Mesendoderm (in vitro differentiated cells): ENCODE measurements at regions not wholly inside any gene's neighbourhood (a gene's known extent, or its start where the extent isn't known, plus 50 kb on each side); places are given as distances from the start of the nearest gene placed in this dataset.

Experiments used
- DNase-seq: peaks from one replicate; pipeline ENCODE4 v3.0.0; 2013
- H2AK5ac ChIP-seq: 2 replicates; pipeline ENCODE4 v1.6.1; 2013; ENCODE audit warnings: low read length, inconsistent platforms
- H2BK120ac ChIP-seq: 2 replicates; pipeline ENCODE4 v1.6.1; 2013; ENCODE audit warnings: low read depth, mild to moderate bottlenecking, low read length, moderate library complexity, mixed read lengths
- H2BK15ac ChIP-seq: replicated peaks from 2 replicates; pipeline ENCODE4 v1.6.1; 2013; ENCODE audit warnings: low read depth, mild to moderate bottlenecking, moderate library complexity
- H2BK5ac ChIP-seq: 2 replicates; pipeline ENCODE4 v1.6.1; 2013; ENCODE audit warnings: low read length, inconsistent platforms
- H3K18ac ChIP-seq: 2 replicates; pipeline ENCODE4 v1.6.1; 2013; ENCODE audit warnings: mild to moderate bottlenecking, low read length, mixed read lengths
- H3K23ac ChIP-seq: one replicate; pipeline ENCODE4 v1.6.1; 2013; ENCODE audit warnings: low read length
- H3K27ac ChIP-seq: 2 replicates; pipeline ENCODE4 v1.5.1; 2013; ENCODE audit warnings: low read depth, mild to moderate bottlenecking, inconsistent platforms, low read length, moderate library complexity
- H3K27me3 ChIP-seq: 2 replicates; pipeline ENCODE4 v1.6.1; 2013; ENCODE audit warnings: low read length, control low read depth, mild to moderate bottlenecking, inconsistent platforms; ENCODE audit not compliant: insufficient read depth, poor library complexity
- H3K36me3 ChIP-seq: 2 replicates; pipeline ENCODE4 v1.6.1; 2013; ENCODE audit warnings: low read length, inconsistent platforms; ENCODE audit not compliant: control insufficient read depth, insufficient read depth
- H3K4ac ChIP-seq: one replicate; pipeline ENCODE4 v1.6.1; 2013; ENCODE audit warnings: low read depth, mild to moderate bottlenecking, low read length, moderate library complexity
- H3K4me1 ChIP-seq: 2 replicates; pipeline ENCODE4 v1.6.1; 2013; ENCODE audit warnings: low read depth, low read length, inconsistent platforms; ENCODE audit not compliant: control insufficient read depth
- H3K4me2 ChIP-seq: 2 replicates; pipeline ENCODE4 v1.6.1; 2013; ENCODE audit warnings: low read length
- H3K4me3 ChIP-seq: 2 replicates; pipeline ENCODE4 v1.5.1; 2013; ENCODE audit warnings: mild to moderate bottlenecking, low read length
- H3K56ac ChIP-seq: one replicate; pipeline ENCODE4 v1.6.1; 2013; ENCODE audit warnings: low read length
- H3K79me1 ChIP-seq: 2 replicates; pipeline ENCODE4 v1.6.1; 2013; ENCODE audit warnings: low read length, inconsistent platforms
- H3K79me2 ChIP-seq: 2 replicates; pipeline ENCODE4 v1.6.1; 2013; ENCODE audit warnings: mild to moderate bottlenecking, low read length; ENCODE audit not compliant: control insufficient read depth, insufficient read depth
- H3K9ac ChIP-seq: 2 replicates; pipeline ENCODE4 v1.6.1; 2013; ENCODE audit warnings: low read length, inconsistent platforms
- H4K5ac ChIP-seq: one replicate; pipeline ENCODE4 v1.6.1; 2013; ENCODE audit warnings: low read length
- H4K8ac ChIP-seq: one replicate; pipeline ENCODE4 v1.6.1; 2013; ENCODE audit warnings: low read depth, mild to moderate bottlenecking, control low read depth, low read length, moderate library complexity
- WGBS: extraction: QIAGEN DNeasy Blood & Tissue Kit; methylation state at CpG from one replicate; pipeline ENCODE4 v1.1.7; 2013; ENCODE audit warnings: low lambda C conversion rate, missing lambda C conversion rate; ENCODE audit not compliant: insufficient coverage; ENCODE audit errors: extremely low coverage; 5-methylcytosine and 5-hydroxymethylcytosine counted together

DNA sequence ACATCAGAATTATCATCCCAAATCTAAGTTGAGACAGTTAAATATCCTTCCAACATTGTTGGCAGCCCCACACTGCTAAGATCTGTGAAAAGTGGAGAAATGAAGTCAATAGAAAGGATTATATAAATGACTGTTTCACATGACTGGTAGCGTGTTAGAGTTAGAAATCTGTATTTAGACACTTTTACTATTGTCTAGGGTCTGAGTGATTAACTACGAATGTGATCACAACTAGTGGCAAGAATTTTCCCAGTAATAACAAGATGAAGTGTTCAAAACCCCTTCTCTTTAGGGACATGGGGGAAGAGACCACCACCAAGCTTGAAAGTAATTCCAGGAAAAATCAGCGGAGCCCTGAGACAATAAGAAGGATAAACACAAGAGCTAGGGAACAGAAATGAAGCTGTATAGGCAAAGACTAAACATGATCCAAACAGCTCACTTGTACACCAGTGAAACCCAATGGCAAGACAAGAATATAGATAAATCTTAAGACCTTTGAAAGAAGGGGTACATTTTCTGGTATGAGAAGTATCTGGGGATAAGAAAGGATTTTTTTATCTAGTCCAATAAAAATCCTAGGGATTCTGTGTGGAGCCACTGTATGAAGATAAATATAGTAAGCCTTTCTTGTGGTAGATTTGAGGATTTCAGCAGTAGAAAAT lies 646.6 kb upstream of the USP24 start:
- Histone ChIP-seq H4K5ac (no peak overlapping the region), H3K4me3 (no peak overlapping the region), H3K4ac (no peak overlapping the region), H2BK5ac (no peak overlapping the region), H3K36me3 (no peaks in the 10 kb centered on the region), H2AK5ac (no peak overlapping the region), H3K27me3 (no peaks in the 10 kb centered on the region), H2BK120ac (no peak overlapping the region), H3K79me2 (no peaks in the 10 kb centered on the region), H3K4me2 (no peak overlapping the region), H3K56ac (no peak overlapping the region), H3K79me1 (no peaks in the 10 kb centered on the region), H3K4me1 (no peaks in the 10 kb centered on the region), H3K9ac (no peak overlapping the region), H4K8ac (no peak overlapping the region), H3K27ac (no peak overlapping the region), H2BK15ac (no peak overlapping the region), H3K18ac (no peak overlapping the region), H3K23ac (no peak overlapping the region)
- no CpG with 5 or more reads among the region's 3 CpGs for WGBS
- DNase-seq: no peak

DNA sequence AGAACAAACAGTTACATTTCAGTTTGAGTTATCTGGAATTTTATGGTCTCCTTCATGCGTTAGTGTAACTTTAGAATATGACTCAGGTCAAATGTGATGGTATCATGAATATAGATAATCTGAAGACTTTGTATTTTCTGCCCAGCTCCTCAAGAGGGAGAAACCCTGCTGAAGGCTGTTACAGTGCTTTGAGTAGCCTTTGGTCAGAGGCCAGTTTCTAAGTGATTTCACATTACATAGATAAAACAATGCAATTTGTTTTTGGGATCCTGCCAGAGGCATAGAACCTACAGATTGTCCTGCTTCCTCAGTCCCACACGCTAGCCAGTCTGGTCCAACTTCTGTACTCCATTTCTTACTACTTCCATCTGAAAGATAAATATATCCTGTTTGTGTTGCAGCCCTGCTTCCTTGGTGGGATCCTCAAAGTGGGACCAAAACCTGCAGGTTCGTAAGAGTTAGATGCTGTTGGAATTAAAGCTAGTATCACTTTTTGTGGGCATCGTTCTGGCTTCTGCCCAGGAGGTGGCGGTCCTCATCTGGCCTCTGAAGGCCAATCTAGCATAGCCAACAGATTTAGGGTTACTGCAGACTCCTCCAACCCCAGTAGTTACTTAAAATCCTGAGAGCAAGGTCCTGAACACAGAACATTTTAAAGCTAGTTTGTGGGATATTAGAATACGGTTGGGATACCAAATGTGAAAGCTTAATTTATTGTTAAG lies 645.8 kb upstream of the USP24 start:
- Histone ChIP-seq H3K23ac (no peak overlapping the region), H4K5ac (no peak overlapping the region), H2BK5ac (no peak overlapping the region), H3K4me3 (no peak overlapping the region), H3K4me1 (no peaks in the 10 kb centered on the region), H3K4me2 (no peak overlapping the region), H2BK120ac (no peak overlapping the region), H3K27ac (no peak overlapping the region), H3K79me2 (no peaks in the 10 kb centered on the region), H3K18ac (no peak overlapping the region), H3K4ac (no peak overlapping the region), H3K56ac (no peak overlapping the region), H3K79me1 (no peaks in the 10 kb centered on the region), H3K27me3 (no peaks in the 10 kb centered on the region), H4K8ac (no peak overlapping the region), H2AK5ac (no peak overlapping the region), H2BK15ac (no peak overlapping the region), H3K36me3 (no peaks in the 10 kb centered on the region), H3K9ac (no peak overlapping the region)
- WGBS: no CpG with 5 or more reads among the region's 6 CpGs
- DNase-seq: peak; percentile 32

GRCh38 chr1:55860326-55860725 lies 645.2 kb upstream of the USP24 start:
- Histone ChIP-seq H3K4ac (no peak overlapping the region), H2BK120ac (no peak overlapping the region), H3K4me1 (no peaks in the 10 kb centered on the region), H3K18ac (no peak overlapping the region), H3K4me3 (no peak overlapping the region), H3K36me3 (no peaks in the 10 kb centered on the region), H2BK15ac (no peak overlapping the region), H3K9ac (no peak overlapping the region), H3K4me2 (no peak overlapping the region), H3K27me3 (no peaks in the 10 kb centered on the region), H3K79me2 (no peaks in the 10 kb centered on the region), H2BK5ac (no peak overlapping the region), H3K27ac (no peak overlapping the region), H4K8ac (no peak overlapping the region), H2AK5ac (no peak overlapping the region), H3K56ac (no peak overlapping the region), H3K79me1 (no peaks in the 10 kb centered on the region), H3K23ac (no peak overlapping the region), H4K5ac (no peak overlapping the region)
- no CpG with 5 or more reads among the region's 1 CpG for WGBS
- DNase-seq: no peak

DNA sequence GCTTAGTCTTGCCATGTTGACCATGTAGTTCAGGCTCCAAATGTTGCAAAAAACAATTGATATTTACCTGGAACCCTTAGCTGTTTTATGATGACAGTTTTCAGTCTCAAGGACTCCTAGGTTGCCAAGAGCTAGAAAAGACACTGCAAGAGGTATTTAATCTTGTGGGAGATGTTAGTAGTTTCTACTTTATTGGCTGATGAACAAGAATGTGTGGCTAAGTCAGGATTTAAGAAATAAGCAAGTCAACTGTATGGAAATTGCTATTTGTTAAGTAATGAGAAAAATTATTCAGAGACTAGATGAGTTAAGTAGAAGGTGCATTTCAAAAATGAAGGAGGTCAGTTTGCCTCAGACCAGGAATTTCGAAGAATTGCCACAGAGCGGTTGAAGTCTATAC lies 639.7 kb upstream of the USP24 start:
- H3K18ac ChIP-seq: no peak overlapping the region
- no peak overlapping the region for H3K23ac ChIP-seq
- H3K9ac ChIP-seq: no peak overlapping the region
- H2BK120ac ChIP-seq: no peak overlapping the region
- H3K4me3 ChIP-seq: no peak overlapping the region
- H3K79me1 ChIP-seq: no peaks in the 10 kb centered on the region
- no peak overlapping the region for H2BK5ac ChIP-seq
- H3K36me3 ChIP-seq: no peaks in the 10 kb centered on the region
- H3K4ac ChIP-seq: no peak overlapping the region
- H3K27ac ChIP-seq: no peak overlapping the region
- H3K4me1 ChIP-seq: no peaks in the 10 kb centered on the region
- H3K79me2 ChIP-seq: no peaks in the 10 kb centered on the region
- H4K8ac ChIP-seq: no peak overlapping the region
- H4K5ac ChIP-seq: no peak overlapping the region
- H2BK15ac ChIP-seq: no peak overlapping the region
- no peak overlapping the region for H3K4me2 ChIP-seq
- H3K56ac ChIP-seq: no peak overlapping the region
- WGBS: no CpG with 5 or more reads among the region's 2 CpGs
- DNase-seq: no peak
- no peak overlapping the region for H2AK5ac ChIP-seq
- H3K27me3 ChIP-seq: no peaks in the 10 kb centered on the region

DNA sequence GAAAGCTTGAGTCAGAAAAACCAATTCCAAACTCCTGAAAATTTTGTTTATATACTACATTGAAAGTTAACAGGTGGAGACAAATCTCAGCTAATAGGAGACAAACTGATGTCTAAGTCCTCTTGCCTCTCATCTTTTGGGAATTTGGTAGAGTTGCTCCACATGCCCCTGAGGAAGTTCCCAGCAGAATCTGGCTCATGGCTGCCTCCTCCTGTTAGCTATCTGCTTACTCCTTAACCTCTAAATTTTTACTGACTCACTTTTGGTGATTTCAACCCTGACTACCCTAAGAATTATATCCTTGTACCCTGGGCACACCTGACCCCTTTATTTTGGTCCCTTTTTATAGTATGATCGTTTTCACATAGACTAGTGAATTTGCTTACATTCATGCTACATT lies 633.7 kb upstream of the USP24 start:
- DNase-seq: peak; percentile 62
- Histone ChIP-seq H3K27me3 (no peaks in the 10 kb centered on the region), H3K27ac (no peak overlapping the region), H3K36me3 (no peaks in the 10 kb centered on the region), H4K5ac (no peak overlapping the region), H2BK15ac (no peak overlapping the region), H3K79me2 (no peaks in the 10 kb centered on the region), H3K4me3 (no peak overlapping the region), H2BK5ac (no peak overlapping the region), H3K18ac (no peak overlapping the region), H2BK120ac (no peak overlapping the region), H3K56ac (no peak overlapping the region), H3K4ac (no peak overlapping the region), H2AK5ac (no peak overlapping the region), H4K8ac (no peak overlapping the region), H3K4me2 (no peak overlapping the region), H3K9ac (no peak overlapping the region), H3K4me1 (no peaks in the 10 kb centered on the region), H3K79me1 (no peaks in the 10 kb centered on the region), H3K23ac (no peak overlapping the region)
- no CpG with 5 or more reads among the region's 1 CpG for WGBS

DNA sequence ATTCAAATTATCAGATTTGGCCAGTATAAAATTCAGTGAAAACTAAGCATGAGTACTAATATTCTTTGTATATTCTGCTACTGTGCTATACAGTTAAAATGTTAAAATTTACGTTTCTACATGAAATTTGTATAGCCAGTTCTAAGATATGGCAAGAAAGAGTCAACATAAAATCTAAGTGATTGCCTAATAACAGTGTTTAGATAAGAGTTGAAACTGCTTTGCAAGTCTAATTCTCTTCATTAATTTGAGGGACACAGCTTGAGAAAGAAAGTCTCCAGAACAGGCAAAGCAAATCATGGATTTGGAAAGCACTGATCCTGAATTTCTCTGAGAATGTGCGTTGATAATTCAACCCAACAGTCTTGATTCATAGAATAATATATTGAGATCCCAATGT lies 630.9 kb upstream of the USP24 start:
- H4K8ac ChIP-seq: no peak overlapping the region
- H3K4me2 ChIP-seq: no peak overlapping the region
- no peak overlapping the region for H2BK5ac ChIP-seq
- no peak overlapping the region for H2BK15ac ChIP-seq
- H3K79me1 ChIP-seq: no peaks in the 10 kb centered on the region
- no peaks in the 10 kb centered on the region for H3K36me3 ChIP-seq
- no peak overlapping the region for H2AK5ac ChIP-seq
- no peaks in the 10 kb centered on the region for H3K27me3 ChIP-seq
- H3K9ac ChIP-seq: no peak overlapping the region
- no peaks in the 10 kb centered on the region for H3K4me1 ChIP-seq
- no peak overlapping the region for H2BK120ac ChIP-seq
- H3K79me2 ChIP-seq: no peaks in the 10 kb centered on the region
- no peak overlapping the region for H4K5ac ChIP-seq
- no CpG with 5 or more reads among the region's 2 CpGs for WGBS
- no peak overlapping the region for H3K18ac ChIP-seq
- DNase-seq: no peak
- no peak overlapping the region for H3K23ac ChIP-seq
- no peak overlapping the region for H3K56ac ChIP-seq
- H3K4ac ChIP-seq: no peak overlapping the region
- no peak overlapping the region for H3K27ac ChIP-seq
- H3K4me3 ChIP-seq: no peak overlapping the region
